A549 (cell line): ENCODE measurements at regions not wholly inside any gene's neighbourhood (a gene's known extent, or its start where the extent isn't known, plus 50 kb on each side); places are given as distances from the start of the nearest gene placed in this dataset.

ENCODE experiments used
- BHLHE40 ChIP-seq: IDR thresholded peaks from 2 replicates; pipeline ENCODE4 v1.6.1; 2012; ENCODE audit warnings: low read depth, low read length, inconsistent platforms
- CBX2 ChIP-seq: fragments of 200-600 bp; sonication (generic); IDR thresholded peaks from 2 replicates; pipeline ENCODE4 v1.6.1; 2016; ENCODE audit warnings: low read depth, mild to moderate bottlenecking, borderline replicate concordance
- CEBPB ChIP-seq, 2 experiments: fragments of >200 bp in 1 of 2; sonication (Bioruptor Twin) in 1 of 2; formaldehyde crosslinking in 1 of 2; IDR thresholded peaks; 2 replicates each; pipeline ENCODE4 v1.6.1; 2012 to 2016
- EP300 ChIP-seq, 2 experiments: fragments of >200 bp; sonication (Bioruptor Twin); formaldehyde crosslinking; IDR thresholded peaks; 2 replicates in 1 of 2; 3 replicates in 1 of 2; pipeline ENCODE4 v1.6.1; 2016 to 2017
- MAFK ChIP-seq: fragments of 450-650 bp; IDR thresholded peaks from 2 replicates; pipeline ENCODE4 v1.6.1; 2014; ENCODE audit not compliant: partially characterized antibody
- MAX ChIP-seq: IDR thresholded peaks from 2 replicates; pipeline ENCODE4 v1.6.1; 2012
- PHF8 ChIP-seq: fragments of 200-600 bp; sonication (generic); IDR thresholded peaks from 2 replicates; pipeline ENCODE4 v1.6.1; 2016; ENCODE audit warnings: low read depth, mild to moderate bottlenecking, antibody characterized with exemption, moderate library complexity, borderline replicate concordance
- POLR2A ChIP-seq: IDR thresholded peaks from 2 replicates; pipeline ENCODE4 v1.6.1; 2012; ENCODE audit warnings: mild to moderate bottlenecking, low read length
- POLR2AphosphoS2 ChIP-seq: conservative IDR thresholded peaks from 2 replicates; pipeline ENCODE4 v1.6.1; 2012; ENCODE audit warnings: low read length, improper control_type of control experiment, inconsistent platforms
- RCOR1 ChIP-seq: fragments of 150-350 bp; IDR thresholded peaks from 2 replicates; pipeline ENCODE4 v1.6.1; 2014; ENCODE audit warnings: antibody characterized with exemption, low read length, low read depth
- SMC3 ChIP-seq: fragments of >200 bp; sonication (Bioruptor Twin); formaldehyde crosslinking; IDR thresholded peaks from 3 replicates; pipeline ENCODE4 v1.6.1; 2018; ENCODE audit warnings: inconsistent platforms
- ZNF302 ChIP-seq: fragments of 250-450 bp; sonication (Bioruptor Pico); IDR thresholded peaks from 2 replicates; pipeline ENCODE4 v1.9.0; 2021; ENCODE audit warnings: inconsistent platforms, mild to moderate bottlenecking, moderate library complexity
- TF ChIP-seq, protein P1 (sequence below): fragments of >200 bp; sonication (Bioruptor Twin); formaldehyde crosslinking; IDR thresholded peaks from 3 replicates; pipeline ENCODE4 v1.5.1; 2016

GRCh38 chr10:85490431-85490830 lies 876.2 kb downstream of the GRID1 start:
- TF ChIP-seq POLR2AphosphoS2 (no peak), POLR2A (no peak), BHLHE40 (no peak), CEBPB (IDR thresholded peaks at IDR 0.05) (no peak), MAX (no peak), SMC3 (no peak), EP300 (IDR thresholded peaks at IDR 0.05) (no peak), MAFK (no peak), PHF8 (no peak), CBX2 (no peak), ZNF302 (CRISPR knock-in tag) (no peak), RCOR1 (no peak)
- TF ChIP-seq, protein P1, sequence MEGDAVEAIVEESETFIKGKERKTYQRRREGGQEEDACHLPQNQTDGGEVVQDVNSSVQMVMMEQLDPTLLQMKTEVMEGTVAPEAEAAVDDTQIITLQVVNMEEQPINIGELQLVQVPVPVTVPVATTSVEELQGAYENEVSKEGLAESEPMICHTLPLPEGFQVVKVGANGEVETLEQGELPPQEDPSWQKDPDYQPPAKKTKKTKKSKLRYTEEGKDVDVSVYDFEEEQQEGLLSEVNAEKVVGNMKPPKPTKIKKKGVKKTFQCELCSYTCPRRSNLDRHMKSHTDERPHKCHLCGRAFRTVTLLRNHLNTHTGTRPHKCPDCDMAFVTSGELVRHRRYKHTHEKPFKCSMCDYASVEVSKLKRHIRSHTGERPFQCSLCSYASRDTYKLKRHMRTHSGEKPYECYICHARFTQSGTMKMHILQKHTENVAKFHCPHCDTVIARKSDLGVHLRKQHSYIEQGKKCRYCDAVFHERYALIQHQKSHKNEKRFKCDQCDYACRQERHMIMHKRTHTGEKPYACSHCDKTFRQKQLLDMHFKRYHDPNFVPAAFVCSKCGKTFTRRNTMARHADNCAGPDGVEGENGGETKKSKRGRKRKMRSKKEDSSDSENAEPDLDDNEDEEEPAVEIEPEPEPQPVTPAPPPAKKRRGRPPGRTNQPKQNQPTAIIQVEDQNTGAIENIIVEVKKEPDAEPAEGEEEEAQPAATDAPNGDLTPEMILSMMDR, result no peak
